Urothelium cell line (cell line): ENCODE measurements at regions not wholly inside any gene's neighbourhood (a gene's known extent, or its start where the extent isn't known, plus 50 kb on each side); places are given as distances from the start of the nearest gene placed in this dataset.
"Not testable (repeated sequence)": the region's sequence is repeated elsewhere in the genome, so short reads cannot be mapped to it uniquely, and the experiment has no call there.

Source experiments
- DNase-seq: peaks from one replicate; pipeline ENCODE4 v3.0.0; 2011; ENCODE audit warnings: low spot score, mixed read lengths
- FAIRE-seq: peaks from 2 replicates; lab custom pipeline; 2011; peaks lifted over from hg19 to GRCh38; lab: Jason Lieb, UNC

DNA sequence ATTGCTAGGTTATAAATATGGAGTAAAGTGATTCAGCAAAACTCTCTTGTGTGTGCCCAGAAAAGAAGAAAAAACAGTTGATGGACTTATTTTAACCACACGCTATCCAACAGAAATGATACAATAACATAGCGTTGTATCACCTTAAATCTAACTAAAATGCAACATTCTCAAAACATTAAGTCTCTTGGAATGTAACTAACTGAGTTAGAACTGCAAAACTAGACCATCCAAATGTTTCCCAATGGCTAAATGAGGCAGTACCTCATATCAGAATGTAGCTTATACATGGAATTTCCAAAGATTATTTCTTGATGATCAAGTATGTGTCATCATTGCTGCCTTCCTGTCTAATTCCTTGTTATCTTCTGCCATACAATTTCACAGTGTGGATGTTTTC, 187.9 kb downstream of the CNTN3 start:
- no peak for FAIRE-seq
- DNase-seq = no peak

DNA sequence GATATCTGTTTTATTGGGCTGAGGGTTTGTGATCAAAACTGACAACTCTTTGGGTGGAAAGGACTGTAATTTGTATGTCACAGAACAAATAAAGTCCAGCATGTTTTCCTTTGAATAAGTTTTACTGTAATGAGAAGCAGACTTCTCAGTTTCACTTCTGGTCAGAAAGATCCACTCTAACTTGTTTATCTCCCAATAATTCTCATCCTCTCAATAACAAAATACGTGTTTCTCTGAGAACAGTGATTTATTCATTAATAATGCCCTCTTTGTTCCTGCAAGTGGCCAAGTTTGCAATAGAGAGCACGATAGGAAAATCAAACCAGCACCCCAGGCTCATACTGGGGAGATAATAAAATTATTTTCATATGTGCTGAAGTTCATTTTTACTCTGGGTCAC, 190.6 kb downstream of the CNTN3 start:
- FAIRE-seq (no peak), DNase-seq (no peak)

DNA sequence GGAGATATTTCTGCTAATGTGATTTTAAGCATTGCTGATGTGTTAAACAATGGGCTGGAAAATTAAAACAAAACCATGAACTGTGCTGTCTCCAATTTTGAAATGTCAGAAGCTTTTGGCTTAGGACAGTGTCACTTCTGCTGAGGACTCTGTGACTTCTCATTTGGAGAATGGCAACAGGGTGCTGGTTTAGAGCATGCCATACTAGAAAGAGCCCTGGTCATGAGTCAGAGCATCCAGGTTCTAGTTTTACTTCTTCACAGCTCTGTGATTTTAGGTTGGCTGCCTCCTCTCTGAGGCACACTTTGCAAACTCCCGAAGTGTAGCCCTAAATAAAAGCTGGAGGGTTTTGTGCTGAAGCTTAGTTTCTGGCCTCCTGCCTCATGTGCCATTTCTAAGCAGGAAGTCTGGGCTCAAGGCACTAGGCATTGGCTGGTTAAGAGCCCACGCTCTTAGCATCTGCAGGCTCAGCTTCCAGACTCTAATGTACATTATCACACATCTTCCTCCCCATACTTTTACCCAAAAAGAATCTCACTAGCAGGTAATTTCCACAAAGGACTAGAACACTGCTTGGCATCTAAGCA, 193.8 kb downstream of the CNTN3 start:
- DNase-seq (no peak), FAIRE-seq (no peak)

DNA sequence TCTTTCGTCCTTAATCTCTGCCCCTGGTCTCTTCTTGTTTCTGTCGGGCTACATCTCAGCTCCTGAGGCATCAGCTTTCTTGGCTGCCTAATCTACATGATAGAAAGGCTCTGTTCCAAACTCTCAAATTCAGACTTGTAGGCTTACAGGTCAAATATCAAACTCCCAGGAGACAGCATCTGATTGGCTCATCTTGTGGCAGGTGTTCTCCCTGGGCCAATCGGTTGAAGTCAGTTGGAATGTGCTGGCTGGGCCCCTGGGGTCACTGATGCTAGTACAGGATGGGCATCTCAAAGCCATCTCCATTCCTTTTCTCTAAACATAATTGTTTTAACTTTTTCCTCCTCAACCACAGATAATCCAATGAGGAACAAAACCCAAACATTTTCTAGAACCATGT, 198.7 kb downstream of the CNTN3 start:
- no peak for FAIRE-seq
- no peak for DNase-seq

DNA sequence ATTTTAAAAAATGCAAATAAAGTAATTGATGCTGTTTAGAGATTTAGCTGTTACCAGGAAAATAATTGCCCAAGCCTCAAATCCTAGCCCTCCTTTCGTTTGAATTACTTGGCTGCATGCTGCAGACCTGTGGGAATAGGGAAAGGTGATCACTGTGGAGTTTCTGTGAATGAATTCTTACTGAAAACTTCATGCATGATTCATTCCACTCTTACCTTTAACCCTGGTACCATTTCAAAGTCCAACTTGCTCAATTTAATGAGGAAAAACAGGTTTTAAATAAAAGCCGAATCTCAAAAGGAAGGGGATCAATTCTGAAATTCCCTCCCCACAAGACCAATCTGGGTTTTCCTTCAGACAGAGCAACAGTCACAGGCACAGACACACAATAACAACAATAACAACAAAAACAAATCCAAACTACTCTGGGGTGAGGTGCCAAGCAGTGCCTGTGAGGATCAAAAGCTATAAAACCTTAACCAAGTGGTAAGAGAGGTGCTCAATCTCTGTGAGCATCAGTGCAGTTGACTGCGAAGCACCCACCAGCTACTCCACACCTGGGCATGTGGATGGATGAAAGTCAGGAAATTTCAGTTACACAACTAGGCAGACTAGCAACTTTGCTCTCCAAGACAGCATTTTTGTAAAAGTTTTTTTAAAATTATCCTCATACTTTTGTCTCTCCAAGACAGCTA, 200.8 kb downstream of the CNTN3 start:
- DNase-seq (no peak), FAIRE-seq (no peak)

DNA sequence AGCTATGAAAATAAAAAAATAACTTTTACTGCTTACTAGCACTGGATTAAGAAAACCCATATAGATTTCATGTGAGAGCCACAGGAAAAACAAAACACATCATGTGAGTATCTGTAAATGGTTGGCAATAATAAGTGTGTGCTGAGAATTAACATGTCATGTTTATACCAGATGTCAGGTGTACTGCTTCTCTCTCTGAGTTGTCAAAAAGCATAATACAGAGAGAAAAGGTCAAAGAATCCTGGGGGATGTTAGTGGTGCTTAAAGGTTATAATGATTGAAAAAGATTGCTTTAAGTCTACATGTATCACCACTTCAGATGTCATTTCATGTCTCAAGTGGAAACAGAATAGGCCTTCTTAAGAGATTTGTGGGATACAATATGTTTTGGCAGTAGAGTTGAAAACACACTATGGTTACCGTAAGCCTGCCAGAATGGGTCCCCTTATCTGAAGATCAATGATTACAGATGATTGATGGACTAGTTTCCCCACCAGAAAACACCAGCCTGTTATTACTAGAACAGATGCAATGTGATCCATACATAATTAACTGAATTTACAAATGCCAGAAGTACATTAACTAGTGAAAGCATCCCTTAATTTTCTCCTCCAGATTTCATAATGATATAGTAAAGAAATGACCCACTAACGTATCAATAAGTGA, 204.1 kb downstream of the CNTN3 start:
- no peak for DNase-seq

DNA sequence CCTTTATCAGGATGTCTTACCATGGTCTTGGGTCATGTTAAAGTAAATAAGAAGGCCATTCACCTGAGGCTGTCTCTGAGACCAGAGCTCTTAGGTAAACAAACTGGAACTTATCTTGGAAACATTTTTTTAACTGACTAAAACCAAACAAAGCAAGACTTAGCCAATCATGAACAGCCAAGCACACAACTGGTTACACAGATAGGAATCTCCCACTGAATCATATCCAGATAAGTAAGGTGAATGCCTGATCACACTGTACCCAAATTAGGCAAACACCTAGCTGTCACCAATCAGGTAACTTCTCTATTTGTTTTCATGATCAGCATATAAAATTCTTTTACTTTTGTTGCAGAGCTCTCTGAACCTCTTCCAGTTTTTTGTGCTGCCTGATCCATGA, 205.4 kb downstream of the CNTN3 start:
- FAIRE-seq = no peak
- DNase-seq = no peak

More for the DNA sequence above, 204.1 kb downstream of the CNTN3 start:
- no peak for FAIRE-seq

DNA sequence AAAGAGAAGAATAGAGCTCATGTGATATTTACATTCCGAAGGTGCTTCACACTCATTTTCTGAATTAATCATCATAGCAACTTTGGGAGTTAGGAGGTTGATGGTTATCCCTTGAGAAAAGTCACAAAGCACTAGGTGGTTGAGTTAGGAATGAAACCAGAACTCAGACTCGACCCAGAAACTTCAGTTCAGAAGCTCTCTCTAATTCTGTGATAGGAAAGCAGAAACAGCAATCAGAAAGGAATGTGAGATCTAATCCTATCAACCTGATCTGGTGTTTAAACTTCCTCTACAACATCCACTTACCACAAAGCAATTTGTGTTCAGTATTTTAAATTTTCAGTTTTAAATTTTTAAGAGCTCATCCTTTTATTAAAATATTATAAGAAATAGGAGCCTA, 211.2 kb downstream of the CNTN3 start:
- DNase-seq (no peak), FAIRE-seq (no peak)

DNA sequence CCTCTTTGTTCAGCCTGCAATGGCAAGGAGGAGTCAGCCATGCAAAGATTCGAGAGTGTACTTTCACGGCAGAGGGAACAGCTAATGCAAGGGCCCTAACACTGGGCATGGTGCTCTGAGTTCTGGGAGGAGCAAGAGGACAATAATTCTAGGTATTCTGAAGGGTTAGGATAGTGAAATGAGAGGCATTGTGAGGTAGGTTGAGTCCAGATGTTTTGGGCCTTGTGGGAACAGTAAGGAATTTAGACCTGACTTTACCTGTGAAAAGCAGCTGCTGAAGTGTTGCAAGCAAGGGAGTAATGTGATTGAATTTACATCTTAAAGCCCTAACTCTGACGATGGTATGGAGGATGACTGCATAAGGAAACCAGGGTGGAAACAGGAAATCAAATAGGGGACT, 211.6 kb downstream of the CNTN3 start:
- FAIRE-seq (no peak), DNase-seq (no peak)

DNA sequence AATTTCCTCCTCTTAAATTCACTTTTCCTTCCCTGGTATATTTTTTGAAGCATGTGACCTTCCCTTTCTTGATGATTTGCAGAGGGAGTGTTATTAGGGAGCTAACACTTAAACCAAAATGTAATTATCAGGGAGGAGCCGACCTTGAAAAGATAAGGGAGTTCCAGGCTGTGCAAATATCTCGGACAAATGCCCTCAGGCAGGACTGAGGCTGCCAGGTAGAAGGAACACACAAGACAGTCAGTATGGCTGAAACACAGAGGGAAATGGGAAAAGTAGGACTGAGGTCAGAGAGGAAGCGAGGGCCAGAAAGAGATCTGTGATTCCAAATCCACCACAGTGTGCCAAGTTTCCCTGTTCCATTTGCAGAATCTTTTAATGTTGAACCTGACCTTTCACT, 221.0 kb downstream of the CNTN3 start:
- FAIRE-seq (no peak), DNase-seq (no peak)

DNA sequence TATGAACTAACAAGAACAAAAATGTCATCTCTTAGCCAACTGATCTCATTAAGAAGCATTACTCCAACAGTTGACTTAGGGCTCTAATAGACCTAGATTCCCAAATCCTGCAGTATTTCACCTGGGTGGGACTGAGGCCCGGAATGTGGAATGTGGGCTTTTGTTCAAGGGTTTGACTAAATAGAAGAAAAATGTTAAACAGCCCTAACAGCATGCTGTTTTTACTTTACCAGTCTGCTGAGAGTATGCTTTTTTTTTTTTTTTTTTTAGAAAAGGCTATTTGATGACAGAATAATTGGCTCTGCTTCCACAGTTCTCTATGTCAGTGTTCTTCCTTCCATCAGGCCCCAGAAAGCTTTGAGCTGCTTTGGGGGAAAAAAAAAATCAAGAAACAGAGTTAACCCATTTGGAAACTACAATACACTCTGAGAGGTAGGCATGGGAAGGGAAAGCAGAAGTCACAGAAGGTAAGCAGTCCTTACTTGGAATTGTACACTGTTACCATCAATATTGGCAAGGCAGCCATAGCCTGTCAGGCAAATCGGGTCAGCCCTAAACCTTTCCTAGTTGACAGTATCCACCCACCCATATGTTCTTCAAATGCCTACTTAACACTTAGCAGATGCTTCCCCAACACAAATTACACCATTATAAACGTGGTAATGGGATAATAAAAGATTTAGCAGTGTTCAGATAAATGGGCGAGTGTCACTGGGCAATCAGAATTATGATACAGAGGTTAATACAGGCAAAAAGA, 224.2 kb downstream of the CNTN3 start:
- no peak for DNase-seq
- FAIRE-seq = no peak

DNA sequence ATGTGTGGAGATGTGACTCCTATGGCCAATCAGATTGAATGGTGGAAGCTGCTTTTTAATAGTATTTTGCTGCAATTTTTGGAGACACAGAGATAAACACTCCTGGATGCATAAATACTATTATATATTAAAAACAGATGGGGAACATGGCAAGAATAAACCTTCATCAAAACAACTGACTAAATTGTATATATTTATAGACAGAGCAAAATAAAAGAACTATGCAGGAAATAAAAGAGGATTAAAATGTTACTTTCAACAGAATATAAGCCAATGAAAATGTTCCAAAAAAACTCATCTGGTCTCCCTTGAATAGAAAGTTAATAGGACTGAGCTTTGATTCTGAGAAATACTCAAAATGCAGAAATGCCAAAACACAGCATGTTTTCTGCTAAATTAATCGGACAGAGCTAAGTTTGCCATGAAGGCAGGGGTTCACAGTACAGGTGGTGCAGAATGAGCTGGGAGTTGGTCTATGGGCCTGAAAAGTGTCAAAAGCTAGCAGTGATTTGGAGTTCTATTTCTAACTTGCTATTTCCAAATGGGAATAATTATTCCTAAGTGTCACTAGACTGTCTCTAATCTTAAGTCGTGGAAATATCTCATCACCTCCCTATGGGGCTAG, 227.2 kb downstream of the CNTN3 start:
- no peak for FAIRE-seq

DNA sequence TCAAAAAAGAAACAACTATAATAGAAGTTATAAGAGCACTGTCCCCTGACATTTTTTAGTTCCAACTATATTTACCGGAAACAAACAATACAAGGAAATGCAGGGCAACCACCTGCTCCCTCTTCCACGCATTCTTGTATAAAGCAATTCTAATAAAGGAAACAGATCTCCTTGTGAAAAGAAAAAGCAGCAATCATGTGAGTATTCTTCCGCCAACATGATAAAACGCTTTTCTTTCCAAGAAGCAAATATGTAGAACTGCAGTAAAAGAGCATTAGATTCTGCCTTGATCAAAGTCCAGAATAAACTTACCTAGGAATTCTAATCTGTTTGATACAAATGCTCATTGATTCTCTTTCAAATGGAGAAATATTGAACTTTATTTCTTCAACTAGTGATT, 230.3 kb downstream of the CNTN3 start:
- FAIRE-seq (no peak), DNase-seq (no peak)

More for the DNA sequence above, 227.2 kb downstream of the CNTN3 start:
- DNase-seq = no peak

DNA sequence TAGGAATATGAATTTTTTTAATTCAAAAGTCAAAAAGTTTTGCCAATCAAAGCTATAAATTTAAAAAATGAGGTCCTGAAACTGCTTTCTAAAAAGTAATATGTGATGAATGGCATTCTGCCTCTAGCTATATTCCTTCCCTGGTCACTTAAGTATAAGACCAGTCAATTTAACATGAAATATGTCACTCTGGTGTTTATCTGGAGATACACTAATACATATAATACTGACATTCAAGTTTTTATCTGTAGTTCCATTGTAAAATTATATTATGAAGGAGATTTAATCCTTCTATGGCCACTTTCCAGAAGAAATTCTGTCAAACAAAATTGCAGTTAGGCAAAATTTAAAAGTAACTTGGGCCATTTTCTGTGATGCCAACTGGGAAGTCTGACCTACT, 236.8 kb downstream of the CNTN3 start:
- DNase-seq (no peak), FAIRE-seq (no peak)

DNA sequence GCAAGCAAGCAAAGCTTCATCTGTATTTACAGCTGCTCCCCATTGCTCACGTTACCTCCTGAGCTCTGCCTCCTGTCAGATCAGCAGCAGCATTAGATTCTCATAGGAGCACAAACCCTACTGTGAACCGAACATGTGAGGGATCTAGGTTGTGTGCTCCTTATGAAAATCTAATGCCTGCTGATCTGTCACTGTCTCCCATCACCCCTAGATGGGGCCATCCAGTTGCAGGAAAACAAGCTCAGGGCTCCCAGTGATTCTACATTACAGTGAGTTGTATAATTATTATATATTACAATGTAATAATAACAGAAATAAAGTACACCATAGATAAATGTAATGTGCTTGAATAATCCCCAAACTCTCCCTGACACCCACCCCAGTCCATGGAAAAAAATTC, 238.1 kb downstream of the CNTN3 start:
- not testable (repeated sequence) for DNase-seq, FAIRE-seq

DNA sequence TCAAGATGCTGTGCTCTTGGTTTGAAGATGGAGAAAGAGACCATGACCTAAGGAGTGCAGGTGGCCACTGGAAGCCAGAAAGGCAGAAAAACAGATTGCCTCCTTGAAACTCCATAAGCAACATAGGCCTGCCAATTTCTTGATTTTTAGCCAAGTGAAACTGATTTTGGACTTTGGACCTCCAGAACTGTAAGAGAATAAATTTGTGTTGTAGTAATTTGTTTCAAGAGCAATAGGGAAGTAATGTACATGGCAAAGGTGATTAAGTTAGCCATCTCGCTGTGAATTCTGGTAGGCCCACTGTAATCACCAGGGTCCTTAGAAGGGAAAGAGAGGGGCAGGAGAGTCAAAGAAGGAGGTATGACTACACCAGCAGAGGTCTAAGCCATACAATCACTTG, 238.8 kb downstream of the CNTN3 start:
- no peak for FAIRE-seq
- DNase-seq = no peak

DNA sequence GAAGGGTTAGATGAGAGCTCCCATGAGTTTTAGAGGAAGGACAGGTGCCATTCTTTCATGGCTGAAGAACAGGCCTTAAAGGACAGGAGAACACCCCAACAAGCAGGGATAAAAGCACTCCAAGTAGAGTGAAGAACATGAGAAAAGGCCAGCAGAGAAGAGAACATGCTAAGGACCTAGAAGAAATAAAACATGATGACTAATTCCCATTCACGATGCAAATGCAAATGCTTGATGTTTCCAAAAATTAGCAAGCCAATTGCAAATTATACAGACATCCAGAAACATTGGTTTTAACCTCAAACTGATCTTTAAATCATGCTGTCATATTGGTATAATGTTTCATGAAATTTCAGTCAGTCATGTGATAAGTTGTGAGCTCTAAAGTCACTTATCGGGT, 241.7 kb downstream of the CNTN3 start:
- no peak for DNase-seq
- FAIRE-seq = no peak

DNA sequence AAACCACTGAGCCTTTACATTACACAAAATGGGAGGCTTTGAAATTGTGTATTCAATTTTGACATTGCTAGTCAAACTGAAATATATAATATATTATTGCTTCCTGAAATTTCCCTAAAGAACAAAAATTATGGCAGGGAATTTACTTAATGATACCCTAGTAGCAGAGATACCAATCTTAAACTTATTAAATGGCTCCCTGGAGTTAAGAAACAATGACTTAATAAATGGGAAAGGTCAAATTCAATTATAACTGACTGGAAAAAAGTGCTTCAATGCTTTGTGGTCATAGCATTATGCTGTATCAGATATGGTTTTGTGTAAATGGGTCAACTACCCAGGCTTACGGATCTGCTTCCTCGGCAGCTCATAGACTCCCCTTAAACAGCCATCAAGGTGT, 244.1 kb downstream of the CNTN3 start:
- DNase-seq (no peak), FAIRE-seq (no peak)

DNA sequence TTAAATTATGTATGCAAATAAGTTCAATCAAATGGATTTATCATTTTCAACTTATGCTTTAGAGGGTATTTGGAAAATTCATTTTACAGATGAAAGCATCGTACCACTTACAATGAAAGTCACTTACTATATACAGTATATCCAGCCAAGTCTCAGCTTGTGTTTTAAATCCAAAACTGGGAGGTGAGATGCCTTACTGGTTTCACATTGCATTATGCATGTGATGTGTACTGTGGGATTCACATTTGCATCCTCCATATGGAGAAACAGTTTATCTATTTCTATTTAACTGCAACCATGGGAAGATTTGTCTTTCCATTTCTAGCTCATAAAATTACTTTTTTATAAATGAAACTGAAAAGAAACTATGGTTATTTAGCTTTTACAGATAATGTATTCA, 248.1 kb downstream of the CNTN3 start:
- no peak for FAIRE-seq
- no peak for DNase-seq

DNA sequence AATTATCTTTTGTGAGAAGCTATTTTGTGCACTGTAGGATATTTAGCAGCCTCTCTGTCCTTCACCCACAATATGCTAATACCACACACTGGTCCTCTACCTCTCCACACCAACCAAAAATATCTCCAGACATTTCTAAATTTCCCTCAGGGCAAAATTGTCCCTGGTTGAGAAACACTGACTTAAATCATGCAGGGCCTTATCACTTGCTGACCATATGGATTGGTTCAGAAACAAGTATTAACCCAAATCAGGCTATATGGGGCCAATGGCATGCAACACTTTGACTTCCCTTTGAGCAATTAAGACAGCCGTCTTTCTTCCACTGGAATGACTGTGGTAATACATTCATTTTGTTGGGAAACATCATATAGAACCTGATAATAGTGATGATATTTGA, 251.1 kb downstream of the CNTN3 start:
- no peak for DNase-seq
- FAIRE-seq = no peak

DNA sequence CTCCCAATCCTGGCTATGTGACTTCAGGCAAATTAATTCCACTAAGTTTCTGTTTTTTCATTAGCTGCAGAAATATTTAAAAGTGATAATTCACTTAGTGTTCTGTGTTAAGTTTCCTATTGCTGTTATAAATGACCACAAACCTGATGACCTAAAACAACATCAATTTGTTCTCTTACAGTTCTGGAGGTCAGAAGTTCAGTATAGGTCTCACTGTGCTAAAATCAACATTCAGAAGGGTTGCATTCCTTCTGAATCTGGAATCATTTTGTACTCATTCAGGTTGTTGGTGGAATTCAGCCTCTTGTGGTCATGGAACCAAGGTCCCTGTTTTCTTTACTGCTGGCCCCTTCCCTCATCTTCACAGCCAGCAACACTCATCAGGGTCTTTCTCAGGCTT, 254.1 kb downstream of the CNTN3 start:
- DNase-seq (no peak), FAIRE-seq (no peak)
